ENCODE measurements at regions not wholly inside any gene's neighbourhood (a gene's known extent, or its start where the extent isn't known, plus 50 kb on each side); places are given as distances from the start of the nearest gene placed in this dataset.

GRCh38 chr20:58084966-58085365 is 143.5 kb downstream of the ANKRD60 start (continued):
- TF ChIP-seq ETS1 (IDR thresholded peaks at IDR 0.05), result no peak
- no peak for TF ChIP-seq NANOG (IDR thresholded peaks at IDR 0.05; ENCODE audit: borderline replicate concordance)
- no peak for TF ChIP-seq ZNF331 (CRISPR knock-in tag; IDR thresholded peaks at IDR 0.05; ENCODE audit: low read depth)
- TF ChIP-seq CREB1 (CRISPR knock-in tag; IDR thresholded peaks at IDR 0.05; ENCODE audit: low read depth), result no peak
- TF ChIP-seq CTCF (conservative IDR thresholded peaks at IDR 0.05; ENCODE audit: low read depth in 2 of 2), result no peak
- no peak for TF ChIP-seq ZNF114 (CRISPR knock-in tag; IDR thresholded peaks at IDR 0.05)

GRCh38 chr20:58084566-58084965 is 143.9 kb downstream of the ANKRD60 start:
- Histone ChIP-seq H3K4me3 (no peak overlapping the region), H3K4me2 (no peak overlapping the region), H3K79me2 (replicated peaks; ENCODE audit: insufficient read depth) (no peaks in the 10 kb centered on the region), H2AFZ (no peak overlapping the region), H3F3A (replicated peaks; ENCODE audit: low read depth) (no peaks in the 10 kb centered on the region), H3K9me2 (ENCODE audit: insufficient read depth) (no peaks in the 10 kb centered on the region), H3K27ac (ENCODE audit: low read depth) (no peak overlapping the region), H3K4me1 (ENCODE audit: insufficient read depth) (no peaks in the 10 kb centered on the region), H3K27me3 (ENCODE audit: insufficient read depth) (no peaks in the 10 kb centered on the region), H4K20me1 (replicated peaks; ENCODE audit: insufficient read depth) (no peaks in the 10 kb centered on the region), H3K36me3 (ENCODE audit: insufficient read depth) (no peaks in the 10 kb centered on the region)
- Mint-ChIP-seq H3K27me3 (ENCODE audit: insufficient read depth, low read depth, poor library complexity) (peaks cover 3% of the 10 kb centered on the region), H3K4me3 (no peak overlapping the region), H3K27ac (no peak overlapping the region), H3K9me3 (peaks cover 4% of the 10 kb centered on the region; the same call in 1 of the 3 replicates), H3K4me1 (no peaks in the 10 kb centered on the region), H3K36me3 (ENCODE audit: low read depth) (no peaks in the 10 kb centered on the region)
- DNase-seq (ENCODE audit: low spot score) (no peak), ATAC-seq (no peak)
- TF ChIP-seq NANOG (IDR thresholded peaks at IDR 0.05; ENCODE audit: borderline replicate concordance) (no peak), POLR2AphosphoS5 (IDR thresholded peaks at IDR 0.05; ENCODE audit: low read depth) (no peak), REST (IDR thresholded peaks at IDR 0.05; ENCODE audit: unreplicated experiment) (no peak), ETS1 (IDR thresholded peaks at IDR 0.05) (no peak), ZNF114 (CRISPR knock-in tag; IDR thresholded peaks at IDR 0.05) (no peak), ZNF462 (CRISPR knock-in tag; IDR thresholded peaks at IDR 0.05) (no peak), JUNB (IDR thresholded peaks at IDR 0.05; ENCODE audit: unreplicated experiment) (no peak), ZNF331 (CRISPR knock-in tag; IDR thresholded peaks at IDR 0.05; ENCODE audit: low read depth) (no peak)
